ENCODE measurements at regions not wholly inside any gene's neighbourhood (a gene's known extent, or its start where the extent isn't known, plus 50 kb on each side); places are given as distances from the start of the nearest gene placed in this dataset.

- 13% methylated on average over 12 of the region's 12 CpGs for WGBS (ENCODE audit: insufficient coverage, insufficient replicate concordance, low lambda C conversion rate, missing lambda C conversion rate)
- no peaks in the 10 kb centered on the region for H3K79me2 ChIP-seq (ENCODE audit: control insufficient read depth, insufficient read depth, low read length)
- no peaks in the 10 kb centered on the region for H3K36me3 ChIP-seq (ENCODE audit: control insufficient read depth in 2 of 2, insufficient read depth in 2 of 2, low read length in 1 of 2)
- in situ Hi-C loops (cut with MboI) (no loop called here), intact Hi-C loops (cut with micrococcal nuclease; ENCODE audit: unreplicated experiment) (no loop called here)
- BruUV-seq (replicated peaks) = no TSS peak
- SMC1A ChIA-PET (ENCODE audit: uncharacterized antibody, unreplicated experiment) = no interaction called here
- POLR2A ChIA-PET = no interaction called here
- RAD21 ChIA-PET (ENCODE audit: unreplicated experiment) = no interaction called here
- no peaks in the 10 kb centered on the region; a peak in 2 of 4 replicates for H3K27me3 ChIP-seq (replicated peaks in 1 of 2; ENCODE audit: control insufficient read depth in 2 of 2, insufficient read depth in 2 of 2, low read length in 1 of 2)
- no peak overlapping the region for H3K4me2 ChIP-seq (ENCODE audit: control insufficient read depth, insufficient read depth)
- H2AFZ ChIP-seq (ENCODE audit: control insufficient read depth, low read depth, low read length) = no peak overlapping the region
- TF ChIP-seq CREM (IDR thresholded peaks at IDR 0.05; ENCODE audit: low read depth) = no peak
- TF ChIP-seq, protein P1, sequence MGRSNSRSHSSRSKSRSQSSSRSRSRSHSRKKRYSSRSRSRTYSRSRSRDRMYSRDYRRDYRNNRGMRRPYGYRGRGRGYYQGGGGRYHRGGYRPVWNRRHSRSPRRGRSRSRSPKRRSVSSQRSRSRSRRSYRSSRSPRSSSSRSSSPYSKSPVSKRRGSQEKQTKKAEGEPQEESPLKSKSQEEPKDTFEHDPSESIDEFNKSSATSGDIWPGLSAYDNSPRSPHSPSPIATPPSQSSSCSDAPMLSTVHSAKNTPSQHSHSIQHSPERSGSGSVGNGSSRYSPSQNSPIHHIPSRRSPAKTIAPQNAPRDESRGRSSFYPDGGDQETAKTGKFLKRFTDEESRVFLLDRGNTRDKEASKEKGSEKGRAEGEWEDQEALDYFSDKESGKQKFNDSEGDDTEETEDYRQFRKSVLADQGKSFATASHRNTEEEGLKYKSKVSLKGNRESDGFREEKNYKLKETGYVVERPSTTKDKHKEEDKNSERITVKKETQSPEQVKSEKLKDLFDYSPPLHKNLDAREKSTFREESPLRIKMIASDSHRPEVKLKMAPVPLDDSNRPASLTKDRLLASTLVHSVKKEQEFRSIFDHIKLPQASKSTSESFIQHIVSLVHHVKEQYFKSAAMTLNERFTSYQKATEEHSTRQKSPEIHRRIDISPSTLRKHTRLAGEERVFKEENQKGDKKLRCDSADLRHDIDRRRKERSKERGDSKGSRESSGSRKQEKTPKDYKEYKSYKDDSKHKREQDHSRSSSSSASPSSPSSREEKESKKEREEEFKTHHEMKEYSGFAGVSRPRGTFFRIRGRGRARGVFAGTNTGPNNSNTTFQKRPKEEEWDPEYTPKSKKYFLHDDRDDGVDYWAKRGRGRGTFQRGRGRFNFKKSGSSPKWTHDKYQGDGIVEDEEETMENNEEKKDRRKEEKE (IDR thresholded peaks at IDR 0.05) = no peak
- no peak for TF ChIP-seq ZNF622 (IDR thresholded peaks at IDR 0.05)
- TF ChIP-seq ZZZ3 (IDR thresholded peaks at IDR 0.05; ENCODE audit: control insufficient read depth, insufficient read length, low read depth) = no peak
- no peak for TF ChIP-seq ETV6 (conservative IDR thresholded peaks at IDR 0.05 in 1 of 2, IDR thresholded peaks at IDR 0.05 in 1 of 2; ENCODE audit: borderline replicate concordance in 1 of 2, low read depth in 1 of 2)
- TF ChIP-seq TARDBP (IDR thresholded peaks at IDR 0.05; ENCODE audit: borderline replicate concordance) = no peak
- TF ChIP-seq HDGF (IDR thresholded peaks at IDR 0.05) = no peak
- no peak for TF ChIP-seq MYC (IDR thresholded peaks at IDR 0.05; ENCODE audit: insufficient read depth, insufficient read length, insufficient replicate concordance, low read length, severe bottlenecking)
- TF ChIP-seq RFX5 (IDR thresholded peaks at IDR 0.05; ENCODE audit: low read depth, low read length) = no peak
- TF ChIP-seq NR2F1 (conservative IDR thresholded peaks at IDR 0.05) = no peak
- no peak for TF ChIP-seq MEF2B (IDR thresholded peaks at IDR 0.05; ENCODE audit: partially characterized antibody, poor library complexity, severe bottlenecking)
- no peak overlapping the region for H3K4me3 ChIP-seq
- DNase-seq (ENCODE audit: low read depth, low spot score) = no peak
- no peaks in the 10 kb centered on the region for H3K9me3 ChIP-seq (replicated peaks; ENCODE audit: control insufficient read depth, insufficient read depth, low read length)
- H3K9ac ChIP-seq (ENCODE audit: control insufficient read depth, insufficient read depth, low read length) = no peak overlapping the region
- FAIRE-seq = no peak
- ATAC-seq = no peak
- CTCF ChIA-PET = no interaction called here
- no peak overlapping the region for H3K27ac ChIP-seq (ENCODE audit: control insufficient read depth, insufficient read depth)
- no peaks in the 10 kb centered on the region for H3K4me1 ChIP-seq (ENCODE audit: control insufficient read depth, insufficient read depth, low read length)
- H4K20me1 ChIP-seq (ENCODE audit: control insufficient read depth, insufficient read depth) = no peaks in the 10 kb centered on the region; the same call in 1 of the 2 replicates
Measured at GRCh38 chr1:30383221-30383711, 340.1 kb downstream of the MATN1 start.
